GM19035 (cell line): ENCODE measurements at regions not wholly inside any gene's neighbourhood (a gene's known extent, or its start where the extent isn't known, plus 50 kb on each side); places are given as distances from the start of the nearest gene placed in this dataset.
"Not testable (repeated sequence)": the region's sequence is repeated elsewhere in the genome, so short reads cannot be mapped to it uniquely, and the experiment has no call there.

Experiments used
- ATAC-seq: cut with Tn5 transposase; IDR thresholded peaks from one replicate; pipeline ENCODE4 v1.9.1; 2021; ENCODE audit not compliant: unreplicated experiment

- ATAC-seq = no peak
Measured at GRCh38 chr5:91315701-91316100, 67.4 kb downstream of the ARRDC3 start.

GRCh38 chr5:91313757-91314673, 69.1 kb downstream of the ARRDC3 start:
- peak; percentile 52 for ATAC-seq

GRCh38 chr5:91312698-91313097, 70.4 kb downstream of the ARRDC3 start:
- no peak for ATAC-seq

GRCh38 chr5:91311697-91312501, 71.2 kb downstream of the ARRDC3 start:
- ATAC-seq = peak; percentile 91

- no peak for ATAC-seq
Measured at GRCh38 chr5:91311168-91311696, 71.9 kb downstream of the ARRDC3 start.

- ATAC-seq = not testable (repeated sequence)
Measured at GRCh38 chr5:91308157-91308556, 75.0 kb downstream of the ARRDC3 start.

GRCh38 chr5:91307048-91307447, 76.1 kb downstream of the ARRDC3 start:
- no peak for ATAC-seq

- ATAC-seq = no peak
Measured at GRCh38 chr5:91306497-91306896, 76.6 kb downstream of the ARRDC3 start.

- no peak for ATAC-seq
Measured at GRCh38 chr5:91305640-91306039, 77.5 kb downstream of the ARRDC3 start.

GRCh38 chr5:91304015-91304414, 79.1 kb downstream of the ARRDC3 start:
- ATAC-seq = not testable (repeated sequence)

GRCh38 chr5:91302958-91303357, 80.2 kb downstream of the ARRDC3 start:
- no peak for ATAC-seq

GRCh38 chr5:91302305-91302704, 80.8 kb downstream of the ARRDC3 start:
- ATAC-seq = no peak

- ATAC-seq = no peak
Measured at GRCh38 chr5:91301106-91301846, 81.8 kb downstream of the ARRDC3 start.

GRCh38 chr5:91297994-91298393, 85.1 kb downstream of the ARRDC3 start:
- ATAC-seq = no peak

- ATAC-seq = no peak
Measured at GRCh38 chr5:91296674-91297143, 86.4 kb downstream of the ARRDC3 start.

- not testable (repeated sequence) for ATAC-seq
Measured at GRCh38 chr5:91296102-91296501, 87.0 kb downstream of the ARRDC3 start.

- ATAC-seq = peak; percentile 94
Measured at GRCh38 chr5:91293131-91293530, 90.0 kb downstream of the ARRDC3 start.

GRCh38 chr5:91291628-91292569, 91.2 kb downstream of the ARRDC3 start:
- ATAC-seq = no peak

GRCh38 chr5:91288118-91288916, 94.8 kb downstream of the ARRDC3 start:
- ATAC-seq = no peak
